H1 (cell line): ENCODE measurements at regions not wholly inside any gene's neighbourhood (a gene's known extent, or its start where the extent isn't known, plus 50 kb on each side); places are given as distances from the start of the nearest gene placed in this dataset.

Experiments
- CTCF ChIA-PET: fragments of 300-600 bp; sonication (Branson Sonifier 250); formaldehyde crosslinking; loops from one replicate; lab custom pipeline; 2021; ENCODE audit not compliant: partially characterized antibody; lab: Charles Lee
- POLR2A ChIA-PET: fragments of 300-600 bp; sonication (Branson Sonifier 250); formaldehyde crosslinking; loops from one replicate; lab custom pipeline; 2021; ENCODE audit warnings: inconsistent platforms; ENCODE audit not compliant: partially characterized antibody; lab: Charles Lee
- DNase-seq, 2 experiments: peaks; one replicate each; pipeline versions ENCODE4 v3.0.0 to v3.0.0-alpha.2; 2010 to 2022; ENCODE audit warnings: low spot score in 2 of 2, low read depth in 1 of 2, mixed read lengths in 1 of 2
- FAIRE-seq: peaks from 2 replicates; lab custom pipeline; 2011; peaks lifted over from hg19 to GRCh38; lab: Jason Lieb, UNC
- H2AFZ ChIP-seq: 2 replicates; pipeline ENCODE4 v1.8.1; 2012; ENCODE audit warnings: low read length, inconsistent platforms
- H2AK5ac ChIP-seq: 2 replicates; pipeline ENCODE4 v1.6.1; 2013; ENCODE audit warnings: low read depth, low read length
- H2BK120ac ChIP-seq: replicated peaks from 2 replicates; pipeline ENCODE3; 2013; ENCODE audit warnings: low read depth, low read length, inconsistent platforms
- H2BK12ac ChIP-seq: 2 replicates; pipeline ENCODE4 v1.6.1; 2013; ENCODE audit warnings: low read depth, low read length
- H2BK15ac ChIP-seq: 2 replicates; pipeline ENCODE4 v1.6.1; 2013; ENCODE audit warnings: low read length
- H2BK20ac ChIP-seq: 2 replicates; pipeline ENCODE4 v1.6.1; 2013; ENCODE audit warnings: low read length
- H2BK5ac ChIP-seq: 2 replicates; pipeline ENCODE4 v1.6.1; 2013; ENCODE audit warnings: low read depth, low read length
- H3K14ac ChIP-seq: 2 replicates; pipeline ENCODE4 v1.6.1; 2013; ENCODE audit warnings: inconsistent platforms; ENCODE audit not compliant: insufficient read length
- H3K18ac ChIP-seq: 2 replicates; pipeline ENCODE4 v1.6.1; 2013; ENCODE audit warnings: low read length; ENCODE audit errors: extremely low read depth
- H3K23ac ChIP-seq: 2 replicates; pipeline ENCODE4 v1.6.1; 2013; ENCODE audit warnings: inconsistent platforms; ENCODE audit not compliant: insufficient read length
- H3K23me2 ChIP-seq: 2 replicates; pipeline ENCODE4 v1.6.1; 2013; ENCODE audit warnings: low read depth, low read length
- H3K27ac ChIP-seq: 2 replicates; pipeline ENCODE4 v1.6.1; 2011; ENCODE audit warnings: low read depth, low read length, inconsistent platforms
- H3K27me3 ChIP-seq, 4 experiments: replicated peaks in 1 of 4; 1 replicate in 1 of 4; 2 replicates in 3 of 4; pipeline versions ENCODE4 v1.6.1 to v1.8.1; 2011 to 2013; ENCODE audit warnings: low read length in 3 of 4, mild to moderate bottlenecking in 3 of 4, inconsistent platforms in 2 of 4, mixed read lengths in 2 of 4, moderate library complexity in 1 of 4; ENCODE audit not compliant: control insufficient read depth in 3 of 4, insufficient read depth in 3 of 4; ENCODE audit errors: extremely low read depth in 1 of 4
- H3K36me3 ChIP-seq, 4 experiments: 2 replicates each; pipeline versions ENCODE4 v1.6.1 to v1.8.1; 2011 to 2013; ENCODE audit warnings: mild to moderate bottlenecking in 4 of 4, low read length in 3 of 4, moderate library complexity in 2 of 4, control low read depth in 1 of 4, inconsistent platforms in 1 of 4; ENCODE audit not compliant: insufficient read depth in 4 of 4, control insufficient read depth in 2 of 4
- H3K4ac ChIP-seq: replicated peaks from 2 replicates; pipeline ENCODE3; 2013; ENCODE audit warnings: low read length, low read depth, mixed read lengths, inconsistent platforms; ENCODE audit not compliant: insufficient read length
- H3K4me1 ChIP-seq, 4 experiments: replicated peaks in 1 of 4; 1 replicate in 1 of 4; 2 replicates in 3 of 4; pipeline versions ENCODE4 v1.6.1 to v1.8.1; 2011 to 2013; ENCODE audit warnings: low read length in 3 of 4, inconsistent platforms in 2 of 4, mixed read lengths in 1 of 4; ENCODE audit not compliant: insufficient read depth in 4 of 4, control insufficient read depth in 3 of 4
- H3K4me2 ChIP-seq, 2 experiments: 2 replicates each; pipeline versions ENCODE4 v1.6.1 to v1.8.1; 2011 to 2013; ENCODE audit warnings: low read depth in 2 of 2, low read length in 2 of 2, control low read depth in 1 of 2, inconsistent platforms in 1 of 2, mild to moderate bottlenecking in 1 of 2; ENCODE audit not compliant: insufficient read depth in 1 of 2
- H3K4me3 ChIP-seq, 4 experiments: fragments of 200-600, 300-600 bp in 1 of 4; sonication (generic), shearing (Covaris generic), sonication (Bioruptor Twin) in 1 of 4; 2 replicates each; pipeline versions ENCODE4 v1.5.1 to v1.8.1; 2011 to 2016; ENCODE audit warnings: low read length in 4 of 4, low read depth in 3 of 4, control low read depth in 2 of 4, inconsistent platforms in 2 of 4, mild to moderate bottlenecking in 2 of 4, mixed read lengths in 1 of 4, moderate library complexity in 1 of 4; ENCODE audit not compliant: insufficient read depth in 2 of 4; ENCODE audit errors: extremely low read depth in 1 of 4
- H3K56ac ChIP-seq: replicated peaks from 2 replicates; pipeline ENCODE3; 2013; ENCODE audit warnings: low read depth, mild to moderate bottlenecking, mixed read lengths, low read length, inconsistent platforms; ENCODE audit not compliant: insufficient read length
- H3K79me1 ChIP-seq: 2 replicates; pipeline ENCODE4 v1.6.1; 2013; ENCODE audit warnings: low read depth, low read length, control low read depth
- H3K79me2 ChIP-seq, 2 experiments: 2 replicates each; pipeline versions ENCODE4 v1.6.1 to v1.8.1; 2012 to 2013; ENCODE audit warnings: low read length in 2 of 2, mild to moderate bottlenecking in 2 of 2, inconsistent platforms in 1 of 2; ENCODE audit not compliant: insufficient read depth in 2 of 2, control insufficient read depth in 1 of 2
- H3K9ac ChIP-seq, 4 experiments: replicated peaks in 1 of 4; 1 replicate in 1 of 4; 2 replicates in 3 of 4; pipeline versions ENCODE4 v1.6.1 to v1.8.1; 2011 to 2013; ENCODE audit warnings: low read depth in 3 of 4, low read length in 3 of 4, control low read depth in 2 of 4, mild to moderate bottlenecking in 2 of 4, moderate library complexity in 2 of 4, inconsistent platforms in 1 of 4; ENCODE audit errors: extremely low read depth in 1 of 4
- H3K9me3 ChIP-seq, 2 experiments: 2 replicates each; pipeline versions ENCODE4 v1.6.1 to v1.8.1; 2012 to 2013; ENCODE audit warnings: mild to moderate bottlenecking in 2 of 2, moderate library complexity in 2 of 2, control low read depth in 1 of 2, inconsistent platforms in 1 of 2, low read depth in 1 of 2, low read length in 1 of 2, mixed read lengths in 1 of 2; ENCODE audit not compliant: insufficient read depth in 2 of 2
- H4K20me1 ChIP-seq, 2 experiments: replicated peaks in 1 of 2; 2 replicates each; pipeline versions ENCODE3 to v1.8.1; 2011 to 2013; ENCODE audit warnings: inconsistent platforms in 2 of 2, low read length in 2 of 2, mild to moderate bottlenecking in 1 of 2; ENCODE audit not compliant: insufficient read depth in 2 of 2, control insufficient read depth in 1 of 2
- H4K5ac ChIP-seq: 2 replicates; pipeline ENCODE4 v1.6.1; 2013; ENCODE audit warnings: low read length, low read depth, mixed read lengths, inconsistent platforms; ENCODE audit not compliant: insufficient read length
- H4K8ac ChIP-seq: 2 replicates; pipeline ENCODE4 v1.8.0; 2013; ENCODE audit warnings: mild to moderate bottlenecking, moderate library complexity, low read length, inconsistent platforms; ENCODE audit not compliant: insufficient read depth; ENCODE audit errors: extremely low read depth
- H4K91ac ChIP-seq: replicated peaks from 2 replicates; pipeline ENCODE3; 2013; ENCODE audit warnings: low read length, mixed read lengths, inconsistent platforms; ENCODE audit not compliant: insufficient read length
- BCL11A ChIP-seq, 2 experiments: IDR thresholded peaks; one replicate each; pipeline ENCODE4 v1.6.1; 2011; ENCODE audit warnings: low read depth in 2 of 2, low read length in 2 of 2, mild to moderate bottlenecking in 2 of 2
- HDAC6 ChIP-seq: IDR thresholded peaks from one replicate; pipeline ENCODE4 v1.7.1; 2012; ENCODE audit warnings: low read depth, mild to moderate bottlenecking, inconsistent platforms, low read length, moderate library complexity
- NRF1 ChIP-seq: IDR thresholded peaks from 2 replicates; pipeline ENCODE4 v1.6.1; 2011; ENCODE audit warnings: mild to moderate bottlenecking, low read depth, low read length, improper control_type of control experiment
- SRF ChIP-seq: IDR thresholded peaks from 2 replicates; pipeline ENCODE4 v1.6.1; 2011; ENCODE audit warnings: mild to moderate bottlenecking, low read depth, low read length, moderate library complexity
- TEAD4 ChIP-seq: IDR thresholded peaks from 2 replicates; pipeline ENCODE4 v1.6.1; 2012; ENCODE audit warnings: low read depth, low read length, inconsistent platforms, mixed read lengths
- USF2 ChIP-seq: IDR thresholded peaks from 2 replicates; pipeline ENCODE4 v1.6.1; 2011; ENCODE audit warnings: low read length, improper control_type of control experiment
- WGBS, 2 experiments: shearing (Covaris generic) in 1 of 2; methylation state at CpG; one replicate each; pipeline versions ENCODE4 v1.1.6 to v1.1.7; 2013 to 2015; ENCODE audit warnings: low lambda C conversion rate in 2 of 2, mixed read lengths in 2 of 2, inconsistent platforms in 1 of 2, low coverage in 1 of 2, missing lambda C conversion rate in 1 of 2; ENCODE audit not compliant: insufficient replicate concordance in 2 of 2, insufficient coverage in 1 of 2, insufficient read length in 1 of 2; ENCODE audit errors: extremely low coverage in 1 of 2, missing lambda C conversion rate in 1 of 2; 5-methylcytosine and 5-hydroxymethylcytosine counted together

- Histone ChIP-seq H3K4me3 (no peak overlapping the region), H3K4ac (no peak overlapping the region)
- CTCF ChIA-PET: interaction anchor here (0.7 to 1.2 kb wide), 4 partner anchors 9 to 94 kb away, joined by 3 read pairs; no protein-coding TSS in a partner anchor
- no peak for TF ChIP-seq SRF
- TF ChIP-seq NRF1: no peak
- no peak for TF ChIP-seq USF2
- TF ChIP-seq TEAD4: no peak
- TF ChIP-seq HDAC6: no peak
- TF ChIP-seq BCL11A (IDR thresholded peaks at IDR 0.05; ENCODE audit: low read depth in 2 of 2, low read length in 2 of 2): no peak
- TF ChIP-seq, all 59 proteins: peak for 0
- Histone ChIP-seq H3K4me2 (no peak overlapping the region), H3K79me2 (no peaks in the 10 kb centered on the region), H2BK15ac (no peak overlapping the region), H3K9me3 (no peaks in the 10 kb centered on the region), H2AFZ (no peak overlapping the region), H3K4me1 (no peaks in the 10 kb centered on the region), H2BK12ac (no peak overlapping the region), H2BK5ac (no peak overlapping the region), H4K20me1 (no peaks in the 10 kb centered on the region), H4K91ac (no peak overlapping the region), H3K27ac (no peak overlapping the region), H2AK5ac (no peak overlapping the region), H3K18ac (no peak overlapping the region; the same call in 1 of the 2 replicates), H3K9ac (no peak overlapping the region), H3K14ac (no peak overlapping the region), H3K27me3 (no peaks in the 10 kb centered on the region), H2BK120ac (no peak overlapping the region), H3K23me2 (no peaks in the 10 kb centered on the region), H3K23ac (no peak overlapping the region), H3K36me3 (no peaks in the 10 kb centered on the region; a peak in 2 of 8 replicates), H3K79me1 (no peaks in the 10 kb centered on the region), H4K5ac (no peak overlapping the region), H4K8ac (no peak overlapping the region), H2BK20ac (no peak overlapping the region), H3K56ac (no peak overlapping the region)
- 91% methylated on average over 3 of the region's 3 CpGs; no CpG with 5 or more reads in 1 of the 2 experiments for WGBS, 2 experiments
- POLR2A ChIA-PET: no interaction called here
- DNase-seq: no peak
- FAIRE-seq: no peak
Measured at GRCh38 chr9:2502210-2502609, 119.4 kb upstream of the VLDLR start.
